PFSK-1 (cell line): ENCODE measurements at regions not wholly inside any gene's neighbourhood (a gene's known extent, or its start where the extent isn't known, plus 50 kb on each side); places are given as distances from the start of the nearest gene placed in this dataset.

Experiments
- FOXP2 ChIP-seq: optimal IDR thresholded peaks from 2 replicates; pipeline ENCODE3; 2011; ENCODE audit warnings: borderline replicate concordance, control low read depth, inconsistent platforms; ENCODE audit not compliant: insufficient read depth; ENCODE audit errors: extremely low read length, extremely low read depth
- POLR2AphosphoS5 ChIP-seq: IDR thresholded peaks from 2 replicates; pipeline ENCODE4 v1.6.1; 2012; ENCODE audit warnings: low read depth, mild to moderate bottlenecking, control low read depth, low read length, moderate library complexity
- REST ChIP-seq, 2 experiments: IDR thresholded peaks; 2 replicates each; pipeline versions ENCODE4 v1.6.1 to v1.8.0; 2011 to 2012; ENCODE audit warnings: low read depth in 2 of 2, low read length in 2 of 2, control low read depth in 1 of 2, inconsistent platforms in 1 of 2, mild to moderate bottlenecking in 1 of 2, moderate library complexity in 1 of 2; ENCODE audit not compliant: insufficient read depth in 1 of 2
- SIN3A ChIP-seq: IDR thresholded peaks from 2 replicates; pipeline ENCODE4 v1.6.1; 2012; ENCODE audit warnings: mild to moderate bottlenecking, low read length, moderate library complexity, borderline replicate concordance; ENCODE audit not compliant: insufficient read depth
- TAF1 ChIP-seq: IDR thresholded peaks from 2 replicates; pipeline ENCODE4 v1.6.1; 2012; ENCODE audit warnings: low read length, control low read depth, borderline replicate concordance; ENCODE audit not compliant: insufficient read depth

- TF ChIP-seq FOXP2 (no peak), TAF1 (no peak), POLR2AphosphoS5 (no peak), REST (IDR thresholded peaks at IDR 0.05; ENCODE audit: insufficient read depth in 1 of 2, low read depth in 2 of 2, low read length in 2 of 2) (no peak), SIN3A (no peak)
These were observed 60.3 kb upstream of the CSF3R start for GRCh38 chr1:36542962-36543515.

- TF ChIP-seq SIN3A (no peak), REST (IDR thresholded peaks at IDR 0.05; ENCODE audit: insufficient read depth in 1 of 2, low read depth in 2 of 2, low read length in 2 of 2) (no peak), TAF1 (no peak), FOXP2 (no peak), POLR2AphosphoS5 (no peak)
These were observed 59.6 kb upstream of the CSF3R start for GRCh38 chr1:36542024-36542961.

GRCh38 chr1:36540056-36540455 lies 57.3 kb upstream of the CSF3R start:
- TF ChIP-seq FOXP2 (no peak), TAF1 (no peak), REST (IDR thresholded peaks at IDR 0.05; ENCODE audit: insufficient read depth in 1 of 2, low read depth in 2 of 2, low read length in 2 of 2) (no peak), SIN3A (no peak), POLR2AphosphoS5 (no peak)

- TF ChIP-seq POLR2AphosphoS5 (no peak), REST (IDR thresholded peaks at IDR 0.05; ENCODE audit: insufficient read depth in 1 of 2, low read depth in 2 of 2, low read length in 2 of 2) (no peak), FOXP2 (no peak)
These were observed 56.8 kb upstream of the CSF3R start for GRCh38 chr1:36539526-36539925.
